ENCODE measurements at regions not wholly inside any gene's neighbourhood (a gene's known extent, or its start where the extent isn't known, plus 50 kb on each side); places are given as distances from the start of the nearest gene placed in this dataset.

GRCh38 chr6:14742171-14742570, 503.7 kb upstream of the JARID2 start:
- Mint-ChIP-seq H3K27me3 (peaks cover 0 to 14% (median 0%) of the 10 kb centered on the region in 5 donors), H3K36me3 (peaks cover 0 to 25% (median 0%) of the 10 kb centered on the region in 5 donors), H3K9me3 (peaks cover 0 to 20% (median 3%) of the 10 kb centered on the region in 11 donors), H3K27ac (peak overlapping the region in 1 of 9 donors; percentile 56), H3K4me3 (no peak overlapping the region), H3K4me1 (peaks cover 11 to 68% (median 22%) of the 10 kb centered on the region in 7 donors)
- Histone ChIP-seq H3K4me1 (ENCODE audit: control insufficient read depth in 2 of 2, insufficient read depth in 2 of 2, low read length in 2 of 2) (no peaks in the 10 kb centered on the region), H3K9me3 (ENCODE audit: control insufficient read depth in 2 of 3, low read length in 3 of 3) (no peaks in the 10 kb centered on the region), H3K27me3 (ENCODE audit: control insufficient read depth in 2 of 2, insufficient read depth in 2 of 2, low read length in 2 of 2) (no peaks in the 10 kb centered on the region), H3K36me3 (ENCODE audit: control insufficient read depth in 2 of 3, insufficient read depth in 3 of 3, low read length in 3 of 3) (no peaks in the 10 kb centered on the region), H3K27ac (ENCODE audit: low read depth, low read length) (no peak overlapping the region), H3K4me3 (ENCODE audit: low read length) (no peak overlapping the region)
- intact Hi-C loops (cut with micrococcal nuclease): no loop called here
- CTCF ChIA-PET: interaction anchor here (0.6 kb wide), 1 partner anchor 202 kb away, joined by 3 read pairs; no protein-coding TSS in a partner anchor
- ATAC-seq (no peak), DNase-seq (no peak)
- POLR2A ChIA-PET: no interaction called here

DNA sequence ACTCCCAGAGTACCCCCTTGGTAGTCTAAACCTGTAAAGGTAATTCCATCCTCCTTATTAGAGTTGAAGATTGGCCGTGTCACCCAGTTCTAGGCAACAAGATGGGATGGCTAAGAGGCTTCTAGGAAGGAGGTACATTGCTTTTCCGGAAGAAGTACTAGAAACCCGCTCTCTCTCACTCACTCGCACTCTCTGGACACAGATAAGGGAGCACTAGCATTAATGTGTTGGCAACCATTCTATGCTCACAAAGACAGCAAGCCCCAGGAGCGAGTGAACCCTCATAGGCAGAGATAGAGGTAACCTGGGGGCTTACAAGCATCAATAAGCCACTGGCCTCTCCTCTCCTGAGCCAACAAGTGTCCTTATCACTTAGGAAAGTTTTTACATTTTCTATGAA, 503.2 kb upstream of the JARID2 start:
- CTCF ChIA-PET: interaction anchor here (0.6 kb wide), 1 partner anchor 202 kb away, joined by 3 read pairs; no protein-coding TSS in a partner anchor
- Mint-ChIP-seq H3K36me3 (peaks cover 0 to 25% (median 0%) of the 10 kb centered on the region in 5 donors), H3K4me3 (no peak overlapping the region), H3K9me3 (peaks cover 0 to 20% (median 3%) of the 10 kb centered on the region in 11 donors), H3K27me3 (peaks cover 0 to 14% (median 0%) of the 10 kb centered on the region in 5 donors), H3K4me1 (peaks cover 11 to 67% (median 22%) of the 10 kb centered on the region in 7 donors), H3K27ac (peak overlapping the region in 2 of 9 donors; percentile 33 to 77)
- POLR2A ChIA-PET: no interaction called here
- intact Hi-C loops (cut with micrococcal nuclease): loop anchor here in 1 of 2 donors (1.0 kb wide), 1 partner anchor 8 kb away; no protein-coding TSS in a partner anchor
- Histone ChIP-seq H3K9me3 (ENCODE audit: control insufficient read depth in 2 of 3, low read length in 3 of 3) (no peaks in the 10 kb centered on the region), H3K4me1 (ENCODE audit: control insufficient read depth in 2 of 2, insufficient read depth in 2 of 2, low read length in 2 of 2) (no peaks in the 10 kb centered on the region), H3K4me3 (ENCODE audit: low read length) (no peak overlapping the region), H3K27ac (ENCODE audit: low read depth, low read length) (no peak overlapping the region), H3K27me3 (ENCODE audit: control insufficient read depth in 2 of 2, insufficient read depth in 2 of 2, low read length in 2 of 2) (no peaks in the 10 kb centered on the region), H3K36me3 (ENCODE audit: control insufficient read depth in 2 of 3, insufficient read depth in 3 of 3, low read length in 3 of 3) (no peaks in the 10 kb centered on the region)
- DNase-seq: no peak
- ATAC-seq: no peak

GRCh38 chr6:14743144-14743473, 502.8 kb upstream of the JARID2 start:
- H3K9me3 ChIP-seq (ENCODE audit: control insufficient read depth in 2 of 3, low read length in 3 of 3): no peaks in the 10 kb centered on the region
- H3K27me3 ChIP-seq (ENCODE audit: control insufficient read depth in 2 of 2, insufficient read depth in 2 of 2, low read length in 2 of 2): no peaks in the 10 kb centered on the region
- H3K27ac ChIP-seq (ENCODE audit: low read depth, low read length): no peak overlapping the region
- H3K4me3 ChIP-seq (ENCODE audit: low read length): no peak overlapping the region
- H3K4me1 Mint-ChIP-seq: peaks cover 11 to 67% (median 21%) of the 10 kb centered on the region in 7 donors
- intact Hi-C loops (cut with micrococcal nuclease): loop anchor here in 1 of 2 donors (1.0 kb wide), 1 partner anchor 9 kb away; no protein-coding TSS in a partner anchor
- peak overlapping the region in 3 of 9 donors; percentile 33 to 90 (median 77) for H3K27ac Mint-ChIP-seq
- peaks cover 0 to 25% (median 0%) of the 10 kb centered on the region in 5 donors for H3K36me3 Mint-ChIP-seq
- H3K9me3 Mint-ChIP-seq: peaks cover 0 to 20% (median 3%) of the 10 kb centered on the region in 11 donors
- DNase-seq: no peak
- H3K27me3 Mint-ChIP-seq: peaks cover 0 to 14% (median 0%) of the 10 kb centered on the region in 5 donors
- H3K36me3 ChIP-seq (ENCODE audit: control insufficient read depth in 2 of 3, insufficient read depth in 3 of 3, low read length in 3 of 3): no peaks in the 10 kb centered on the region
- no peak for ATAC-seq
- H3K4me1 ChIP-seq (ENCODE audit: control insufficient read depth in 2 of 2, insufficient read depth in 2 of 2, low read length in 2 of 2): no peaks in the 10 kb centered on the region
- ChIA-PET CTCF (no interaction called here), POLR2A (no interaction called here)
- peak overlapping the region in 1 of 10 donors; percentile 73 for H3K4me3 Mint-ChIP-seq

- no peak overlapping the region for H3K27ac ChIP-seq (ENCODE audit: low read depth, low read length)
- peaks cover 10 to 65% (median 18%) of the 10 kb centered on the region in 7 donors for H3K4me1 Mint-ChIP-seq
- intact Hi-C loops (cut with micrococcal nuclease): loop anchor here in 1 of 2 donors (1.0 kb wide), 1 partner anchor 9 kb away; no protein-coding TSS in a partner anchor
- H3K27me3 ChIP-seq (ENCODE audit: control insufficient read depth in 2 of 2, insufficient read depth in 2 of 2, low read length in 2 of 2): no peaks in the 10 kb centered on the region
- peak overlapping the region in 1 of 10 donors; percentile 73 for H3K4me3 Mint-ChIP-seq
- POLR2A ChIA-PET: interaction anchor here (0.6 kb wide), 1 partner anchor 8 kb away, joined by 3 read pairs; no protein-coding TSS in a partner anchor
- CTCF ChIA-PET: no interaction called here
- peak in 1 of 9 donors; percentile 76 for DNase-seq
- ATAC-seq: peak; percentile 90
- H3K4me1 ChIP-seq (ENCODE audit: control insufficient read depth in 2 of 2, insufficient read depth in 2 of 2, low read length in 2 of 2): peaks cover 0 to 3% of the 10 kb centered on the region in 2 donors
- no peak overlapping the region for H3K4me3 ChIP-seq (ENCODE audit: low read length)
- no peaks in the 10 kb centered on the region for H3K9me3 ChIP-seq (ENCODE audit: control insufficient read depth in 2 of 3, low read length in 3 of 3)
- peaks cover 0 to 14% (median 0%) of the 10 kb centered on the region in 5 donors for H3K27me3 Mint-ChIP-seq
- H3K27ac Mint-ChIP-seq: peak overlapping the region in 3 of 9 donors; percentile 42 to 90 (median 77)
- peaks cover 0 to 19% (median 3%) of the 10 kb centered on the region in 11 donors for H3K9me3 Mint-ChIP-seq
- no peaks in the 10 kb centered on the region for H3K36me3 ChIP-seq (ENCODE audit: control insufficient read depth in 2 of 3, insufficient read depth in 3 of 3, low read length in 3 of 3)
- peaks cover 0 to 25% (median 0%) of the 10 kb centered on the region in 5 donors for H3K36me3 Mint-ChIP-seq
Observed at GRCh38 chr6:14743474-14744211, 502.2 kb upstream of the JARID2 start.

- no peak for ATAC-seq
- Histone ChIP-seq H3K27me3 (ENCODE audit: control insufficient read depth in 2 of 2, insufficient read depth in 2 of 2, low read length in 2 of 2) (no peaks in the 10 kb centered on the region), H3K4me3 (ENCODE audit: low read length) (no peak overlapping the region), H3K4me1 (ENCODE audit: control insufficient read depth in 2 of 2, insufficient read depth in 2 of 2, low read length in 2 of 2) (peaks cover 0 to 7% of the 10 kb centered on the region in 2 donors), H3K9me3 (ENCODE audit: control insufficient read depth in 2 of 3, low read length in 3 of 3) (no peaks in the 10 kb centered on the region), H3K36me3 (ENCODE audit: control insufficient read depth in 2 of 3, insufficient read depth in 3 of 3, low read length in 3 of 3) (no peaks in the 10 kb centered on the region), H3K27ac (ENCODE audit: low read depth, low read length) (no peak overlapping the region)
- peaks cover 0 to 25% (median 0%) of the 10 kb centered on the region in 5 donors for H3K36me3 Mint-ChIP-seq
- H3K4me3 Mint-ChIP-seq: peak overlapping the region in 1 of 10 donors; percentile 73
- peak overlapping the region in 3 of 9 donors; percentile 42 to 90 (median 77) for H3K27ac Mint-ChIP-seq
- intact Hi-C loops (cut with micrococcal nuclease): no loop called here
- H3K27me3 Mint-ChIP-seq: peaks cover 0 to 14% (median 0%) of the 10 kb centered on the region in 5 donors
- CTCF ChIA-PET: no interaction called here
- peaks cover 0 to 19% (median 3%) of the 10 kb centered on the region in 11 donors for H3K9me3 Mint-ChIP-seq
- POLR2A ChIA-PET: interaction anchor here (0.6 kb wide), 1 partner anchor 8 kb away, joined by 3 read pairs; no protein-coding TSS in a partner anchor
- DNase-seq: no peak
- peaks cover 4 to 65% (median 13%) of the 10 kb centered on the region in 7 donors for H3K4me1 Mint-ChIP-seq
Observed at GRCh38 chr6:14744212-14744556, 501.7 kb upstream of the JARID2 start.

DNA sequence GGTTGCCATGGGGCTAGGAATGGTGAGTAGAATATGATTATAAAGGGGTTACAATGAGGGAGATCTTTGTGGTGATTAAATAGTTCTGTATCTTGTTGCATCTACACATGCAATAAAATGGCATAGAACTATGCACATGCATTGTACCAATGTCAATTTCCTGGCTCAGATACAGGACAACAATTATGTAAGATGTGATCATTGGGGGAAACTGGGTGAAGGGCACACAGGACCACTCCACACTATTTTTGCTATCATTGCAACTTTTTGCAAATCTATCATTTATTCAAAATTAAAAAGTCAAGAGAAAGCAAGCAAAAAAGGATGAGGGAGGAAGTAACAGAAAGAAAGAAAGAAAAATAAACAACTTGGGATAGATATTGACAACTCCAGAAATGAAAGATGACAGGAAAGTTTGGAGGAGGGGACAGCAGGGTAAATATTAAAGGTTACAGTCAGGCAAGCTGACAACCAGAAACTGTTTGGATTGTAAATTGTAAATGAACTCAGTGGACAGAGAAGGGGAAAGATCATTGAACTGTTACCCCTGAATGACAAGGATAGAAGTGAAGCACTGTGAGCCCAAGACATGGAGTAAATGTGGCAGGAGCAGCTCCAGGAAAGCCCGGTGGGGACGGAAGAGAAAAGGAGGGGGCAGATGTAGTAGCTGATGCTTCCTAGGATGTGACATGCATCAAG, 499.6 kb upstream of the JARID2 start:
- Mint-ChIP-seq H3K27ac (peak overlapping the region in 2 of 9 donors; percentile 1 to 5), H3K4me1 (peaks cover 0 to 58% (median 9%) of the 10 kb centered on the region in 7 donors), H3K36me3 (peaks cover 0 to 9% (median 0%) of the 10 kb centered on the region in 5 donors), H3K27me3 (peaks cover 0 to 11% (median 2%) of the 10 kb centered on the region in 5 donors), H3K4me3 (no peak overlapping the region), H3K9me3 (peaks cover 0 to 16% (median 3%) of the 10 kb centered on the region in 11 donors)
- POLR2A ChIA-PET: no interaction called here
- CTCF ChIA-PET: no interaction called here
- intact Hi-C loops (cut with micrococcal nuclease): no loop called here
- Histone ChIP-seq H3K27ac (ENCODE audit: low read depth, low read length) (no peak overlapping the region), H3K4me3 (ENCODE audit: low read length) (no peak overlapping the region), H3K27me3 (ENCODE audit: control insufficient read depth in 2 of 2, insufficient read depth in 2 of 2, low read length in 2 of 2) (no peaks in the 10 kb centered on the region), H3K4me1 (ENCODE audit: control insufficient read depth in 2 of 2, insufficient read depth in 2 of 2, low read length in 2 of 2) (peaks cover 0 to 7% of the 10 kb centered on the region in 2 donors), H3K9me3 (ENCODE audit: control insufficient read depth in 2 of 3, low read length in 3 of 3) (no peaks in the 10 kb centered on the region), H3K36me3 (ENCODE audit: control insufficient read depth in 2 of 3, insufficient read depth in 3 of 3, low read length in 3 of 3) (no peaks in the 10 kb centered on the region)
- DNase-seq: no peak
- ATAC-seq: no peak

All from naive thymus-derived CD4-positive, alpha-beta T cell (primary cell).